H1 (cell line): ENCODE measurements at regions not wholly inside any gene's neighbourhood (a gene's known extent, or its start where the extent isn't known, plus 50 kb on each side); places are given as distances from the start of the nearest gene placed in this dataset.

ENCODE experiments used
- CTCF ChIA-PET: fragments of 300-600 bp; sonication (Branson Sonifier 250); formaldehyde crosslinking; loops from one replicate; lab custom pipeline; 2021; ENCODE audit not compliant: partially characterized antibody; lab: Charles Lee
- POLR2A ChIA-PET: fragments of 300-600 bp; sonication (Branson Sonifier 250); formaldehyde crosslinking; loops from one replicate; lab custom pipeline; 2021; ENCODE audit warnings: inconsistent platforms; ENCODE audit not compliant: partially characterized antibody; lab: Charles Lee
- DNase-seq, 2 experiments: peaks; one replicate each; pipeline versions ENCODE4 v3.0.0 to v3.0.0-alpha.2; 2010 to 2022; ENCODE audit warnings: low spot score in 2 of 2, low read depth in 1 of 2, mixed read lengths in 1 of 2
- FAIRE-seq: peaks from 2 replicates; lab custom pipeline; 2011; peaks lifted over from hg19 to GRCh38; lab: Jason Lieb, UNC
- H2AFZ ChIP-seq: 2 replicates; pipeline ENCODE4 v1.8.1; 2012; ENCODE audit warnings: low read length, inconsistent platforms
- H2AK5ac ChIP-seq: 2 replicates; pipeline ENCODE4 v1.6.1; 2013; ENCODE audit warnings: low read depth, low read length
- H2BK120ac ChIP-seq: replicated peaks from 2 replicates; pipeline ENCODE3; 2013; ENCODE audit warnings: low read depth, low read length, inconsistent platforms
- H2BK12ac ChIP-seq: 2 replicates; pipeline ENCODE4 v1.6.1; 2013; ENCODE audit warnings: low read depth, low read length
- H2BK15ac ChIP-seq: 2 replicates; pipeline ENCODE4 v1.6.1; 2013; ENCODE audit warnings: low read length
- H2BK20ac ChIP-seq: 2 replicates; pipeline ENCODE4 v1.6.1; 2013; ENCODE audit warnings: low read length
- H2BK5ac ChIP-seq: 2 replicates; pipeline ENCODE4 v1.6.1; 2013; ENCODE audit warnings: low read depth, low read length
- H3K14ac ChIP-seq: 2 replicates; pipeline ENCODE4 v1.6.1; 2013; ENCODE audit warnings: inconsistent platforms; ENCODE audit not compliant: insufficient read length
- H3K18ac ChIP-seq: 2 replicates; pipeline ENCODE4 v1.6.1; 2013; ENCODE audit warnings: low read length; ENCODE audit errors: extremely low read depth
- H3K23ac ChIP-seq: 2 replicates; pipeline ENCODE4 v1.6.1; 2013; ENCODE audit warnings: inconsistent platforms; ENCODE audit not compliant: insufficient read length
- H3K23me2 ChIP-seq: 2 replicates; pipeline ENCODE4 v1.6.1; 2013; ENCODE audit warnings: low read depth, low read length
- H3K27ac ChIP-seq: 2 replicates; pipeline ENCODE4 v1.6.1; 2011; ENCODE audit warnings: low read depth, low read length, inconsistent platforms
- H3K27me3 ChIP-seq, 4 experiments: replicated peaks in 1 of 4; 1 replicate in 1 of 4; 2 replicates in 3 of 4; pipeline versions ENCODE4 v1.6.1 to v1.8.1; 2011 to 2013; ENCODE audit warnings: low read length in 3 of 4, mild to moderate bottlenecking in 3 of 4, inconsistent platforms in 2 of 4, mixed read lengths in 2 of 4, moderate library complexity in 1 of 4; ENCODE audit not compliant: control insufficient read depth in 3 of 4, insufficient read depth in 3 of 4; ENCODE audit errors: extremely low read depth in 1 of 4
- H3K36me3 ChIP-seq, 4 experiments: 2 replicates each; pipeline versions ENCODE4 v1.6.1 to v1.8.1; 2011 to 2013; ENCODE audit warnings: mild to moderate bottlenecking in 4 of 4, low read length in 3 of 4, moderate library complexity in 2 of 4, control low read depth in 1 of 4, inconsistent platforms in 1 of 4; ENCODE audit not compliant: insufficient read depth in 4 of 4, control insufficient read depth in 2 of 4
- H3K4ac ChIP-seq: replicated peaks from 2 replicates; pipeline ENCODE3; 2013; ENCODE audit warnings: low read length, low read depth, mixed read lengths, inconsistent platforms; ENCODE audit not compliant: insufficient read length
- H3K4me1 ChIP-seq, 4 experiments: replicated peaks in 1 of 4; 1 replicate in 1 of 4; 2 replicates in 3 of 4; pipeline versions ENCODE4 v1.6.1 to v1.8.1; 2011 to 2013; ENCODE audit warnings: low read length in 3 of 4, inconsistent platforms in 2 of 4, mixed read lengths in 1 of 4; ENCODE audit not compliant: insufficient read depth in 4 of 4, control insufficient read depth in 3 of 4
- H3K4me2 ChIP-seq, 2 experiments: 2 replicates each; pipeline versions ENCODE4 v1.6.1 to v1.8.1; 2011 to 2013; ENCODE audit warnings: low read depth in 2 of 2, low read length in 2 of 2, control low read depth in 1 of 2, inconsistent platforms in 1 of 2, mild to moderate bottlenecking in 1 of 2; ENCODE audit not compliant: insufficient read depth in 1 of 2
- H3K4me3 ChIP-seq, 4 experiments: fragments of 200-600, 300-600 bp in 1 of 4; sonication (generic), shearing (Covaris generic), sonication (Bioruptor Twin) in 1 of 4; 2 replicates each; pipeline versions ENCODE4 v1.5.1 to v1.8.1; 2011 to 2016; ENCODE audit warnings: low read length in 4 of 4, low read depth in 3 of 4, control low read depth in 2 of 4, inconsistent platforms in 2 of 4, mild to moderate bottlenecking in 2 of 4, mixed read lengths in 1 of 4, moderate library complexity in 1 of 4; ENCODE audit not compliant: insufficient read depth in 2 of 4; ENCODE audit errors: extremely low read depth in 1 of 4
- H3K56ac ChIP-seq: replicated peaks from 2 replicates; pipeline ENCODE3; 2013; ENCODE audit warnings: low read depth, mild to moderate bottlenecking, mixed read lengths, low read length, inconsistent platforms; ENCODE audit not compliant: insufficient read length
- H3K79me1 ChIP-seq: 2 replicates; pipeline ENCODE4 v1.6.1; 2013; ENCODE audit warnings: low read depth, low read length, control low read depth
- H3K79me2 ChIP-seq, 2 experiments: 2 replicates each; pipeline versions ENCODE4 v1.6.1 to v1.8.1; 2012 to 2013; ENCODE audit warnings: low read length in 2 of 2, mild to moderate bottlenecking in 2 of 2, inconsistent platforms in 1 of 2; ENCODE audit not compliant: insufficient read depth in 2 of 2, control insufficient read depth in 1 of 2
- H3K9ac ChIP-seq, 4 experiments: replicated peaks in 1 of 4; 1 replicate in 1 of 4; 2 replicates in 3 of 4; pipeline versions ENCODE4 v1.6.1 to v1.8.1; 2011 to 2013; ENCODE audit warnings: low read depth in 3 of 4, low read length in 3 of 4, control low read depth in 2 of 4, mild to moderate bottlenecking in 2 of 4, moderate library complexity in 2 of 4, inconsistent platforms in 1 of 4; ENCODE audit errors: extremely low read depth in 1 of 4
- H3K9me3 ChIP-seq, 2 experiments: 2 replicates each; pipeline versions ENCODE4 v1.6.1 to v1.8.1; 2012 to 2013; ENCODE audit warnings: mild to moderate bottlenecking in 2 of 2, moderate library complexity in 2 of 2, control low read depth in 1 of 2, inconsistent platforms in 1 of 2, low read depth in 1 of 2, low read length in 1 of 2, mixed read lengths in 1 of 2; ENCODE audit not compliant: insufficient read depth in 2 of 2
- H4K20me1 ChIP-seq, 2 experiments: replicated peaks in 1 of 2; 2 replicates each; pipeline versions ENCODE3 to v1.8.1; 2011 to 2013; ENCODE audit warnings: inconsistent platforms in 2 of 2, low read length in 2 of 2, mild to moderate bottlenecking in 1 of 2; ENCODE audit not compliant: insufficient read depth in 2 of 2, control insufficient read depth in 1 of 2
- H4K5ac ChIP-seq: 2 replicates; pipeline ENCODE4 v1.6.1; 2013; ENCODE audit warnings: low read length, low read depth, mixed read lengths, inconsistent platforms; ENCODE audit not compliant: insufficient read length
- H4K8ac ChIP-seq: 2 replicates; pipeline ENCODE4 v1.8.0; 2013; ENCODE audit warnings: mild to moderate bottlenecking, moderate library complexity, low read length, inconsistent platforms; ENCODE audit not compliant: insufficient read depth; ENCODE audit errors: extremely low read depth
- H4K91ac ChIP-seq: replicated peaks from 2 replicates; pipeline ENCODE3; 2013; ENCODE audit warnings: low read length, mixed read lengths, inconsistent platforms; ENCODE audit not compliant: insufficient read length
- E2F6 ChIP-seq: IDR thresholded peaks from 2 replicates; pipeline ENCODE4 v1.6.1; 2012; ENCODE audit warnings: inconsistent platforms
- WGBS, 2 experiments: shearing (Covaris generic) in 1 of 2; methylation state at CpG; one replicate each; pipeline versions ENCODE4 v1.1.6 to v1.1.7; 2013 to 2015; ENCODE audit warnings: low lambda C conversion rate in 2 of 2, mixed read lengths in 2 of 2, inconsistent platforms in 1 of 2, low coverage in 1 of 2, missing lambda C conversion rate in 1 of 2; ENCODE audit not compliant: insufficient replicate concordance in 2 of 2, insufficient coverage in 1 of 2, insufficient read length in 1 of 2; ENCODE audit errors: extremely low coverage in 1 of 2, missing lambda C conversion rate in 1 of 2; 5-methylcytosine and 5-hydroxymethylcytosine counted together

- WGBS, 2 experiments, result 91% methylated on average over 4 of the region's 4 CpGs; no CpG with 5 or more reads in 1 of the 2 experiments
- no peak overlapping the region for H4K5ac ChIP-seq
- H2BK12ac ChIP-seq, result no peak overlapping the region
- H3K23me2 ChIP-seq, result no peaks in the 10 kb centered on the region
- no peak overlapping the region for H3K9ac ChIP-seq
- H3K18ac ChIP-seq, result no peak overlapping the region
- CTCF ChIA-PET, result interaction anchor here (0.7 to 1.4 kb wide), 2 partner anchors 120 to 308 kb away, joined by 4 to 6 read pairs; no protein-coding TSS in a partner anchor
- H3K23ac ChIP-seq, result no peak overlapping the region
- no peak overlapping the region for H3K4ac ChIP-seq
- POLR2A ChIA-PET, result no interaction called here
- H3K36me3 ChIP-seq, result no peaks in the 10 kb centered on the region
- H3K79me1 ChIP-seq, result no peaks in the 10 kb centered on the region
- H4K91ac ChIP-seq, result no peak overlapping the region
- no peaks in the 10 kb centered on the region; a peak in 1 of 4 replicates for H3K79me2 ChIP-seq
- no peak overlapping the region for H2BK15ac ChIP-seq
- no peaks in the 10 kb centered on the region for H3K4me1 ChIP-seq
- H2BK5ac ChIP-seq, result no peak overlapping the region
- no peak overlapping the region for H2AK5ac ChIP-seq
- no peaks in the 10 kb centered on the region for H3K27me3 ChIP-seq
- FAIRE-seq (no peak), DNase-seq (no peak)
- H3K4me3 ChIP-seq, result no peak overlapping the region
- H4K8ac ChIP-seq, result no peak overlapping the region
- H2AFZ ChIP-seq, result no peak overlapping the region
- H2BK120ac ChIP-seq, result no peak overlapping the region
- no peak overlapping the region for H3K4me2 ChIP-seq
- H4K20me1 ChIP-seq, result no peaks in the 10 kb centered on the region
- H3K27ac ChIP-seq, result no peak overlapping the region
- no peaks in the 10 kb centered on the region for H3K9me3 ChIP-seq
- no peak overlapping the region for H3K14ac ChIP-seq
- H3K56ac ChIP-seq, result no peak overlapping the region
- H2BK20ac ChIP-seq, result no peak overlapping the region
- TF ChIP-seq E2F6, result no peak
Measured at GRCh38 chr15:91649831-91650321, 203.6 kb upstream of the SLCO3A1 start.
